ENCODE measurements at regions not wholly inside any gene's neighbourhood (a gene's known extent, or its start where the extent isn't known, plus 50 kb on each side); places are given as distances from the start of the nearest gene placed in this dataset.

DNA sequence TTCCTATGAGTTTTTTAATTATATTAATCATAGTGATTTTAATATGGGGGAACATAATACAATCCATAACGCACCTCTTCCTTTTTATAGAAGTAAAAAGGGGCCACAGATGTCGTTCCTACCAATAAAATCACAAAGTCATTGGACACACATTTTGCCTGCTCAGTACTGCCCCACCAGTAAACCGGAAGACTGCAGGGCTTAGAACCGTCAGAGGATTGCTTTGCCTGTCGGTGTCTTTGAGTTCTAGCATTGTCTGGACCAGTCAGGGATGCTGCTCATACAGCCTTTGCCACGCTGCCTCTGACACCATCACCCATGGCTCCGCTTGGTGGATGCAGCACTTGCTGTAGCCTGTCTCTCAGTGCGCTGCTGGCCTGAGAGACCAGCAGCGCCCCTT lies 853.6 kb downstream of the C6orf118 start:
- Histone ChIP-seq H3F3A (ENCODE audit: control insufficient read depth, insufficient read depth) (no peaks in the 10 kb centered on the region), H3K36me3 (ENCODE audit: control insufficient read depth, low read length) (no peaks in the 10 kb centered on the region), H3K9me2 (replicated peaks; ENCODE audit: control insufficient read depth, low read length) (no peaks in the 10 kb centered on the region), H3K4me2 (ENCODE audit: low read length) (no peak overlapping the region), H3K79me2 (ENCODE audit: control insufficient read depth, low read length) (no peaks in the 10 kb centered on the region), H4K20me1 (ENCODE audit: control insufficient read depth, insufficient read depth, low read depth, low read length) (no peaks in the 10 kb centered on the region), H3K9me3 (ENCODE audit: control insufficient read depth, insufficient read depth, low read length) (no peaks in the 10 kb centered on the region), H3K4me3 (ENCODE audit: low read length) (no peak overlapping the region), H3K4me1 (ENCODE audit: control insufficient read depth, low read length) (no peaks in the 10 kb centered on the region), H3K27me3 (ENCODE audit: control insufficient read depth, low read length) (no peaks in the 10 kb centered on the region), H3K27ac (ENCODE audit: low read depth, low read length) (no peak overlapping the region)
- no peak for TF ChIP-seq EZH2phosphoT487 (IDR thresholded peaks at IDR 0.05; ENCODE audit: borderline replicate concordance, low read length)

DNA sequence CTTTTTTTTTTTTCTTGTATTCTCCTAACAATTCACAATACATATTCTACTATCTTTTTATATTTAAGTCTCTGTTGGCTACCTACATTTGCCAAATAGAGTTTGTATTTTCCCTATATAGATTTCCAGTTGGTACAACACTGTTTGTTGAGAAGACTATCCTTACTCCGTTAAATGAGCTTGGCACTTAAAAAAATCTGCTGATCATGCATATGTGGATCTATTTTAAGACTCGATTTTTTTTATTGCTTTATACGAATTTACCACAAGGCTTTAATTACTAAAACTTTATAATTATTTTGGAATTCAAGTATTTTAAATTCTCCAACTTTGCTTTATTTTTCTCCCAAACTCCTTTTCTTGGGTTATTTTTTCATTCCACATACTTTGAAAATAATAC lies 855.6 kb downstream of the C6orf118 start:
- H3F3A ChIP-seq (ENCODE audit: control insufficient read depth, insufficient read depth) = no peaks in the 10 kb centered on the region
- H3K4me3 ChIP-seq (ENCODE audit: low read length) = no peak overlapping the region
- no peaks in the 10 kb centered on the region for H3K36me3 ChIP-seq (ENCODE audit: control insufficient read depth, low read length)
- no peaks in the 10 kb centered on the region for H3K9me3 ChIP-seq (ENCODE audit: control insufficient read depth, insufficient read depth, low read length)
- no peak for TF ChIP-seq EZH2phosphoT487 (IDR thresholded peaks at IDR 0.05; ENCODE audit: borderline replicate concordance, low read length)
- TF ChIP-seq, protein P1, sequence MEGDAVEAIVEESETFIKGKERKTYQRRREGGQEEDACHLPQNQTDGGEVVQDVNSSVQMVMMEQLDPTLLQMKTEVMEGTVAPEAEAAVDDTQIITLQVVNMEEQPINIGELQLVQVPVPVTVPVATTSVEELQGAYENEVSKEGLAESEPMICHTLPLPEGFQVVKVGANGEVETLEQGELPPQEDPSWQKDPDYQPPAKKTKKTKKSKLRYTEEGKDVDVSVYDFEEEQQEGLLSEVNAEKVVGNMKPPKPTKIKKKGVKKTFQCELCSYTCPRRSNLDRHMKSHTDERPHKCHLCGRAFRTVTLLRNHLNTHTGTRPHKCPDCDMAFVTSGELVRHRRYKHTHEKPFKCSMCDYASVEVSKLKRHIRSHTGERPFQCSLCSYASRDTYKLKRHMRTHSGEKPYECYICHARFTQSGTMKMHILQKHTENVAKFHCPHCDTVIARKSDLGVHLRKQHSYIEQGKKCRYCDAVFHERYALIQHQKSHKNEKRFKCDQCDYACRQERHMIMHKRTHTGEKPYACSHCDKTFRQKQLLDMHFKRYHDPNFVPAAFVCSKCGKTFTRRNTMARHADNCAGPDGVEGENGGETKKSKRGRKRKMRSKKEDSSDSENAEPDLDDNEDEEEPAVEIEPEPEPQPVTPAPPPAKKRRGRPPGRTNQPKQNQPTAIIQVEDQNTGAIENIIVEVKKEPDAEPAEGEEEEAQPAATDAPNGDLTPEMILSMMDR (IDR thresholded peaks at IDR 0.05; ENCODE audit: low read depth, low read length, poor library complexity, severe bottlenecking) = no peak
- H3K79me2 ChIP-seq (ENCODE audit: control insufficient read depth, low read length) = no peaks in the 10 kb centered on the region
- H3K27me3 ChIP-seq (ENCODE audit: control insufficient read depth, low read length) = no peaks in the 10 kb centered on the region
- H3K9me2 ChIP-seq (replicated peaks; ENCODE audit: control insufficient read depth, low read length) = no peaks in the 10 kb centered on the region
- H4K20me1 ChIP-seq (ENCODE audit: control insufficient read depth, insufficient read depth, low read depth, low read length) = no peaks in the 10 kb centered on the region
- no peaks in the 10 kb centered on the region for H3K4me1 ChIP-seq (ENCODE audit: control insufficient read depth, low read length)
- H3K27ac ChIP-seq (ENCODE audit: low read depth, low read length) = no peak overlapping the region
- H3K4me2 ChIP-seq (ENCODE audit: low read length) = no peak overlapping the region

DNA sequence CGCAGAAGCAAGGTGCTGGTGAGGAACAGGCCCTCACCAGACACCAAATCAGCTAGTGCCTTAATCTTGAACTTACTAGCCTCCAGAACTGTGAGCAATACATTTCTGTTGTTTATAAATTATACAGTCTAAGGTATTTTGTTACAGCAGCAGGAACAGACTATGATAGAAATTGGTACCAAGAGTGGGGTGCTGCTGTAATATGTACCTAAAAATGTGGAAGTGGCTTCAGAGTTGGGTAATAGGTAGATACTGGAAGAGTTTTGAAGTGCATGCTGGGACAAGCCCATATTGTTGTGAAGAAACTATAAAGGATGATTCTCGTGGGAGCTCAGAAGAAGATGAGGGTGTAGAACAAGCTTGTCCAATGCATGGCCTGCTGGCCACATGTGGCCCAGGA lies 866.8 kb downstream of the C6orf118 start:
- Histone ChIP-seq H3K4me3 (ENCODE audit: low read length) (no peak overlapping the region), H3K4me2 (ENCODE audit: low read length) (no peak overlapping the region), H3K36me3 (ENCODE audit: control insufficient read depth, low read length) (no peaks in the 10 kb centered on the region), H3K27ac (ENCODE audit: low read depth, low read length) (no peak overlapping the region), H3K9me3 (ENCODE audit: control insufficient read depth, insufficient read depth, low read length) (peaks cover 2% of the 10 kb centered on the region; the same call in 1 of the 2 replicates), H3F3A (ENCODE audit: control insufficient read depth, insufficient read depth) (no peaks in the 10 kb centered on the region), H3K4me1 (ENCODE audit: control insufficient read depth, low read length) (no peaks in the 10 kb centered on the region), H3K9me2 (replicated peaks; ENCODE audit: control insufficient read depth, low read length) (no peaks in the 10 kb centered on the region), H3K79me2 (ENCODE audit: control insufficient read depth, low read length) (no peaks in the 10 kb centered on the region), H3K27me3 (ENCODE audit: control insufficient read depth, low read length) (no peaks in the 10 kb centered on the region), H4K20me1 (ENCODE audit: control insufficient read depth, insufficient read depth, low read depth, low read length) (no peaks in the 10 kb centered on the region)
- TF ChIP-seq, protein P1 (IDR thresholded peaks at IDR 0.05; ENCODE audit: low read depth, low read length, poor library complexity, severe bottlenecking) = no peak
- no peak for TF ChIP-seq EZH2phosphoT487 (IDR thresholded peaks at IDR 0.05; ENCODE audit: borderline replicate concordance, low read length)

DNA sequence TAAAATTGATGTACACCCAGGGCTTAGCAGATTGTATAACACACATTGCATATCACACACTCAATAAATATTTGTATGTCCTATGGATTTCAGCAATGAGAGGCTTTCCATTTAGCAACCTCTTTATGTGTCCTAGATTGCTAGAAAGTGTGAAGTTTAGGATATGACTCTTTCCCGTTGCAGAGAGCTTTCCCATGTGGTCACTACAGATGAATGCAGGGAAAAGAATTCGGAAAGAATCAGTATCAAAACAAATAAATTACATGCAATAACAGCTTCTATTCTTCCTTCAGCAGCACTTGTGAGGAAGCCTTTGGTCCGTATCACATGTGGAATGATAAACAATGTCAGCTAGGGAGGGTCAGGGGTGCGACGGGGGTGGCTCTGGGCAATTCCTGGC lies 870.1 kb downstream of the C6orf118 start:
- no peaks in the 10 kb centered on the region for H3K4me1 ChIP-seq (ENCODE audit: control insufficient read depth, low read length)
- H3K36me3 ChIP-seq (ENCODE audit: control insufficient read depth, low read length) = no peaks in the 10 kb centered on the region
- no peaks in the 10 kb centered on the region for H3F3A ChIP-seq (ENCODE audit: control insufficient read depth, insufficient read depth)
- H3K4me3 ChIP-seq (ENCODE audit: low read length) = no peak overlapping the region
- no peak overlapping the region for H3K27ac ChIP-seq (ENCODE audit: low read depth, low read length)
- no peaks in the 10 kb centered on the region for H3K79me2 ChIP-seq (ENCODE audit: control insufficient read depth, low read length)
- H4K20me1 ChIP-seq (ENCODE audit: control insufficient read depth, insufficient read depth, low read depth, low read length) = no peaks in the 10 kb centered on the region
- no peak overlapping the region for H3K4me2 ChIP-seq (ENCODE audit: low read length)
- H3K27me3 ChIP-seq (ENCODE audit: control insufficient read depth, low read length) = no peaks in the 10 kb centered on the region
- H3K9me2 ChIP-seq (replicated peaks; ENCODE audit: control insufficient read depth, low read length) = no peaks in the 10 kb centered on the region
- TF ChIP-seq, protein P1 (IDR thresholded peaks at IDR 0.05; ENCODE audit: low read depth, low read length, poor library complexity, severe bottlenecking) = no peak
- TF ChIP-seq EZH2phosphoT487 (IDR thresholded peaks at IDR 0.05; ENCODE audit: borderline replicate concordance, low read length) = no peak
- H3K9me3 ChIP-seq (ENCODE audit: control insufficient read depth, insufficient read depth, low read length) = peaks cover 2% of the 10 kb centered on the region; the same call in 1 of the 2 replicates
